UCSD-AML1 (cell line): ENCODE measurements at regions not wholly inside any gene's neighbourhood (a gene's known extent, or its start where the extent isn't known, plus 50 kb on each side); places are given as distances from the start of the nearest gene placed in this dataset.

Experiments used
- DNase-seq: peaks from one replicate; lab custom pipeline; 2025; ENCODE audit not compliant: unreplicated experiment; lab: John Stamatoyannopoulos, UW

DNA sequence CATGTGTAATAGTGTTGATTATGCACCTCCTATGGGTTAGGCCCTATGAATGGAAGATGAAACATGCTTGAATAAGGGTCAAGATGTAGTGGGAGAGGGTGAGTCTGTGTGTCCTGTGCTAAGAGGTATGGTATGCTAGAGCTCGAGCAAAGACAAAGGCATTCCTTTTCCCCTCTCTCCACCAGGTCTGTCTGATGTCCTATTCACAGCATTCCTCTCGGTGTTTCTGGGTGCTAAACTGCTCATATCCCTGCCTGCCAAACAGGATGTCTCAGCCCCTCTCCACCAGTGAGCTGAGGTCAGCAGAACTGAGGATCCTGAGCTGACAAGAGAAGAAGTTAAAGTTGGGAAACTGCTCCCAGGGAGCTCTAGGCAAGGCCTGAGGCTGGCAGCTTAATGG lies 344.9 kb downstream of the TSN start:
- no peak for DNase-seq

DNA sequence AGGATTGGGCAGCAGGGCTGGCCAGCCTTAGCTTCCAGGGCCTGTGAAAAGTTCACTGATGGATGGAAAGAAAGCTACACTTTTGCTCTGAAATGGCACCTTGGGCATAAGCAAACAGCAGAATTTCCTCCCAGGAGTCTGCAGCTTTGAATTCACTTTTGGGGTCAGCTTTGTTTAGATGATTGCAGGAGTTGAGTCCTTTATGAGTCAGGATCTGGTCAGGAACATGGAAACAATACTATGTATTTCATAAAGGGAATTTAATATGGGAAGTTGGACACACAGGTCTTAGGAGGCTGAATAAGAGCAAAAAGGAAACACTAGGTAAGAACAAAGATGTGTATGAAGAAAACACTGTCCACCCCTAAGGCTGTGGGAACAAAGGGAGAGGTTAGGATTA lies 345.3 kb downstream of the TSN start:
- DNase-seq, result no peak

DNA sequence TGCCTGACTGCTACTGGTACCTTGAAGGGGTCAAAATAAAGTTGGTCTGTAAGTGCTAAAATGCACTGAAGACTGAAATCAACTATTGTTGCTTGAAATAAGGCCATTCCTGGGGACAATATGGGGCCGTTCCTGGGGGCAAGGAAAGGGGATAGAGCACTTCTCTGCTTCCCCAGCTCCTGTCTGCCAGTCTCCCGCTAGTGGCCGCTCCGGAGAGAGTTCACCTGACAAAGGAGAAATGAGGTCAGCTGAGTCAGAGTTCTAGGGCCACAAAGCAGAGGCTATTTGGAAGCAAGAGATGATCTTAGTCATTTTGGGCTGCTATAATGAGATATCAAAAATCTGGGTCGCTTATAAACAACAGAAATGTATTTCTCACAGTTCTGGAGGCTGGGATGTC lies 345.9 kb downstream of the TSN start:
- DNase-seq, result no peak

DNA sequence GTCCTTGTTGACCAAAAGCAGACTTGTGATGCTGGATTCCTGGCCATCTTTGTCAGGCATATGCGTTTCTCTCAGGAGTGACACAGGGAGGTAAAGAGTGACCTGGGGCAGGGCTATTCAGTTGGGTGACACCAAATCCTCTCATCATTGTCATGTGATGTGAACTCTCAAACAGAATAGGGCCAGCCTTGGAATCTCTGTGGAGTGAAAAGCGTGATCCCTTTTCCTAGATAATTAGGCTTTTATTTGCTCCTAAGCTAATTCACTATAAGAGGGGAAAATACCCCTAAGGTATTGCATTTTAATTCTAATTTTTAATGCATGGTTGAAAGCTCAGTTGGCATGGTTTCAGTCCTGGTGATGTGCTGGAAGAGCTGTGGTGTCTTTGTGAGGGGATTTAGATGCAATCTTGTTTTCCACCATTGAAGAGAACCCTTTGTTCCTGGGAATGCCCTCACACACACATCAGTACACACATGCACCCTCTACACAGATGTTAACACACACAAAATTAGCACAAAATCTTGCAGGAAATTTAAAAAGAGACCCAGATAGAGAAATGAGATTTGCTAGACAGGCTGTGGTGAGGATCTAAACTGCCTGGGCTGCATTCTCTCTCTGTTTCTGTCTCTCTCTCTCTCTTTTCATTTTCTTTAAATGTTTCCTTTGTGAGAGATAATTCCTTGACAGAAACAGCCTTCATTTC lies 349.9 kb downstream of the TSN start:
- no peak for DNase-seq

DNA sequence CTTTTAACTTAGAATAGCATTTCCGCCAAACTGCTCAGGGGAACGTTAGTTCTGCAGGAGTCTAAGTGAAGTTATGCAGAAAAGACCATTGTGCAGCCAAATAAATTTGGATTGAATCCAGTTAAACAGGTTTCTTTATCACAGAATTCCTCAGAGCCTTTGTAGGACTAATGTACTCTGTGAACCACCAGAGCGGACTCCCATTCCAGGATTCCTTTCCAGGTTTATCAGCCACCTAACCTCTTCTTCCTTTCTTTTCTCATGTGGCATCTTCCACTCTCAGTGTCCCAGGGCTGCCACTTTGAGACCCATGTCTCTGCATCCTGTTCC lies 350.4 kb downstream of the TSN start:
- no peak for DNase-seq

DNA sequence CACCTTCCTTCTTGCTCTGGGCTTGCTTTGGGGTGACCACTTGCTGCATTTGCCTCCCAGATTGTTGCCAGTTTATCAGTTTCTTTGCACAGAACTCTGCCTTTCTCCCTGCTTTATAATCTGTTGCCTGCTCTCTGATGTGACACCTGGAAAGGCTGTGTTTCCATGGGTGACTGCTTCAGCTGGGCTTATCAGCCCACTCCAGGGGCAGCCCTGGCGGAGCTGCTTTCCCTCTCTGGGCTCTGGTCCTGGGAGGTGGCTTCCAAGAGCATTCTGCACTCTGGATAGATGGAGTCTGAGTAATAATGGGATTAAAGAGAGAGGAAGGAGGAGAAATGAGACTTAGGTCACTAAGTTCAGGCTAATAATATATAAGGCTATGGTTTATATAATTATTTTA lies 352.7 kb downstream of the TSN start:
- DNase-seq, result no peak

DNA sequence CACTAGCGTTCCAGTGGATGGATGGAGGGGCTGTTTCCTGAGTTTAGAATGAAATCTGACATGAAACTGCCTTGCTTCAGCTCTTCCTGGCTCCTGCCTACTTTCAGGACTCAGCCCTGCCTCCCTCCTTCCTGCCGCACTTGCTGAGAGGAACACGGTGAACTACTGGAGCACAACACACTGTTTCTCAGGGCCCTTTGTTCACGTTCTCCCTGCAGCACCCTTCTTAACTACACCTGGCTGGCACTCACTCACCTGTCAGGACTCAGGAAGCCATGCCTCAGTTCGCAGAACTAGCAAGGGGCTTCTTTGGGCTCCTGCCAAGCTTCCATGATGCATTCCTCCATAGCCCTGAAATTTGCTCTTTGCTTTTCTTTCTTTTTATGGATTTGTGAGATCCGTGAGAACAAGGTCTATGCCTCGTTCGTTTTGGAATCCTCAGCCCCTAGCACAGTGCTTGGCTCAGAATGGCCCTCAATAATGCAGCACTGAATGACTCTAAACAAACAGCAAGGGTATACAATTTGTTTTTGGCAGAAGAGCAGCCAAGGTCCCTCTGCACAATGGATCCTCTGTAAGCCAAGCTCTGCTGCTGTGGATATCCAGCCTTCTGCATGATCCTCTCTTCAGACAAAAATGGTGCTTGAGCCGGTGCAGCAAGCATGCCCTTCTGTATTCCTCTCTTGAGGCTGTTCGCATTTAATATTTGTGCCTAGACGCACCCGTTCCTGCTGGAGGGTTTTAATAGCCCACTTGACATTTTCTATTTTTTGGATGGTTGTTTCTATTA lies 357.0 kb downstream of the TSN start:
- DNase-seq, result no peak

DNA sequence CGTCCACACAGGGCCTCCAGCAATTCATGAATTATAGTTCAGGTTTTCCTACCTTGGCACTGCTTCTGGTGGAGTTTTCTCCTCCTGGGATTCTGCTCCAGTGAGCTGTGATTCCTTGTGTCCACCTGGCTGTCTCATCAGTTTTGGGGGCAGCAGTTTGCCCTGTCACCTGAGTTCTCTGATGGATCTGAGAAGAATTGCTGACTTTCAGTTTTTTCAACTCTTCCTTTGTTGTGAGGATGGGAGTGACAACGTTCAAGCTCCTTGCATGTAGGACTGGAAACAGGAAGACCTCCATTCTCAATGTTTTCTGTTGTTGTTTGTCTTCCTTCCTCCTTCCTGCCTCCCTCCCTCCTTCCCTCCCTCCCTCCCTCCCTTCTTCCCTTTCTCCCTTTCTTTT lies 359.0 kb downstream of the TSN start:
- DNase-seq, result no peak

DNA sequence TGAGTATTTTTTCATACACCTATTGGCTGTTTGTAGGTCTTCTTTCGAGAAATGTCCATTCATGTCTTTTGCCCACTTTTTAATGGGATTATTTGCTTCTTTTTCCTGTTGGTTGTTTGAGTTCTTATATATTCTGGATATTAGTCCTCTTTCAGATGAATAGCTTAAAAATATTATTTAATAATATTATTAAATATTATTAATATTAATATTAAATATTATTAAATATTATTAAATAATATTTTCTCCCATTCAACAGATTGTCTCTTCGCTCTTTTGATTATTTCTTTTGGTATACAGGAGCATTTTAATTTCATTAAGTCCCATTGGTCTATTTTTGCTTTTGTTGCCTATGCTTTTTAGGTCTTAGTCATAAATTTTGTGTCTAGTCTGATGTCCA lies 361.9 kb downstream of the TSN start:
- DNase-seq, result no peak

DNA sequence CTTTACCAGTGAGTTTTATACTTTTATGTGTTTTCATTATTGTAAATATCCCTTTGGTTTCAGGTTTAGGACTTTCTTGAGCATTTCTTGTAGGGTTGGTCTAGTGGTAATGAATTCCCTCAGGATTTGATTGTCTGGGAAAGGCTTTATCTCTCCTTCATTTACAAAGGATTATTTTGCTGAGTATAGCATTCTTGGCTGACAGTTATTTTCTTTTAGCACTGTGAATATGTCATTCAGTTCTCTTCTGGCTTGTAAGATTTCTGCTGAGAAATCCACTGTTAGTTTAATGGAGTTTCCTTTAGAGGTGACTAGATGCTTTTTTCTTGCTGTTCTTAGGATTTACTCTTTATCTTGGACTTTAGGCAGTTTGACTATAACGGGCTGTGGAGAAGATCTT lies 373.9 kb downstream of the TSN start:
- DNase-seq, result no peak

DNA sequence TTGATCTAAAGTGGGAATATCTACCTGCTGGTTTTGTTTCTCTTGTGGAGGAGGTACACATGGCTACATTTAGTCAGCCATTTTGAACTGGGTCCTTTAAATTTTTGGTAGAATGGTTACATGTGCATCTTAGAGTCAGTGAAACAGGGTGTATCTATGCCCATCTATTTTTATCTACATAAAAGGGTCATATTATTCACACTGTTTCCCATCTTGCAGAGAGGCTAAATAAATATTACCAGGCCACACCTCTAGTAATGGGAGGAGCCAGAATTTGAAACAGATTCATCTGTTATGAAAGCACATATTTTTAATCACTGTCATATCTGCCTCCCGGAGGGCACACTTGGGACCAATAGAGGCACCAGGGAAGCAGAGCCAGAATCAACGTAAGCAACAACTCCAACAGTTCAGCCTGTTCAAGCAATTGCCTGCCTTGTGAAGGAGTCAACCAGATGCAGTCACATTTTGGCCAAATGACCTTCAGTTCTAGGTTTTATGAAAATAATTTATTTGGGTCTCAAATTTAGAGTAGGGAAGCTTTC lies 376.8 kb downstream of the TSN start:
- DNase-seq, result no peak

DNA sequence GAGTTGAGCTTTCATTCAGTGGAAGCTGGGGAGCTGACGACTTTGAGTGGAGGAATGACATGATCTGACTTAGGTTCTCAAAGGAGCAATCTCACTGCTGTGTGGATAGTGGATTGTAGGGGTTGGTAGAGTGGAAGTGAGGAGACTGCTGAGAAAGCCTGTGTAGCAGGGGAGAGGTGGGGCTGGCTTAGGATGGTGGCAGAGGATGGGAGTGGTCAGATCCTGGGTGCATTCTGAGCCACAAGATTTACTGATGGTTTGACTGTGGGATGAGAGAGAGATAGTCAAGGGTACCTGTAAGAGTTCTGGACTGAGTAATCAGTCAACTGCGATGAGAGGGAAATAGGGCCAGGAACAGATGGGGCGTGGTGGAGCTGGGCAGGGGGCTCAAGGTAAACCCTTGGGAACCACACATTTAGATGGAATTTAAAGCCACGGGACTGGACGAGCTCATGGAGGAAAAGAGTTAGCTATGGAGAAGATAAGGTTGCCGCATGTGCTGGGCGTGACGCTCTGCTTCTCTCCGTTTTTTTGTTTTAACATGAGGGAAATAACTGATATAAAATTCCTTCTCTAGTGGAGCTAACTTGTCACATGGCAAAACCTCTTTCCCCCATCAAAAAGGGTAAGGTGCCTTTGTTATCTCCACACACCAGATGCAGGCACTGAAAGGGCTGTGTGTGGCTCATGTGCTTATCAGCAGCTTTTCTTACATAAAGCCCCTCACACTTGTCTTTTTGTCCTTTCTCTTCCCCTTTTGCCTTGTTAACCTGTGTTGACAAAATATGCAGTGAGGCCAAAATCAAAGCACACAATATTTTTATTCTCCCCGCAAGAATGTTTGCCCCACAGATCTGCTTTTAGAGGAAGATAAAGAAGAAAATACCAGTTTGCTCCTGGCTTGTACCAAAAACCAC lies 379.8 kb downstream of the TSN start:
- no peak for DNase-seq

DNA sequence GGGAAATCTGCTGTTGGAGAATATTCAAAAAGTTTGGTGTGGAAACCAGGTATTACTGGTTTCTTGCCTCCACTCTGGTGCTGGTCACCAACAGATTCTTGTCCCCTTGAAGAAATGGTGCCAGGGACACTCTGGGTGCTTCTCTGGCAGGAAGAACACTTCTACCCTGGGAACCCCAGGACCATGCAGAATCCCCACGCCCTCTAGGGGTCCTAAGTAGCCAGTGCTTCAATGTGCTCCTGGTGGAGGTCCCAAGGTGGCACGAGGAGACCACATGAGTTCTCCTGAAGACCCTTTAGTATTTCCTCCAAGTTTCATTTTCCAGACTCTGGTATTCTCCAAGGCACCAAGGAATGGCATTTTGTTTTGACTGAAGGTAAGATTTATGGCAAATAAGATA lies 380.6 kb downstream of the TSN start:
- DNase-seq, result no peak

DNA sequence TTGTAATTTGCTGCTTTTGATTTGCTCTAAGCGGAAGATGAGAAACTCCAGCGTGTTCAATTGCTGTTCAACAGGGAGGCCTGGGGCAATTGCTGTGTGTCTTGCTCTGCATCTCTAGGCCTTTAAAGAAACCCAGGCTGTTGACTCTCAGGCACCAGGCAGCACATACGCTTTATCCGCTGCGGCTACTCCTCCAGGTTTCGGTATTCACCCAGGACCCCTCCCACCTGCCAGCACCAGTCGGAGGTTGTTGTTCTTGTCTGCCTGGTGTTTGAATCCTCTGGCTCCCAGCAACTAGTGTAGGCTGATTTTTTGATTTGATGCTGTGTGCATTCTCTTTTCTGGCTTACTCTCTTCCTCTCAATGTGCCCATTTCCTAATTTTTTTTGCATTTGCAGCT lies 383.1 kb downstream of the TSN start:
- no peak for DNase-seq

DNA sequence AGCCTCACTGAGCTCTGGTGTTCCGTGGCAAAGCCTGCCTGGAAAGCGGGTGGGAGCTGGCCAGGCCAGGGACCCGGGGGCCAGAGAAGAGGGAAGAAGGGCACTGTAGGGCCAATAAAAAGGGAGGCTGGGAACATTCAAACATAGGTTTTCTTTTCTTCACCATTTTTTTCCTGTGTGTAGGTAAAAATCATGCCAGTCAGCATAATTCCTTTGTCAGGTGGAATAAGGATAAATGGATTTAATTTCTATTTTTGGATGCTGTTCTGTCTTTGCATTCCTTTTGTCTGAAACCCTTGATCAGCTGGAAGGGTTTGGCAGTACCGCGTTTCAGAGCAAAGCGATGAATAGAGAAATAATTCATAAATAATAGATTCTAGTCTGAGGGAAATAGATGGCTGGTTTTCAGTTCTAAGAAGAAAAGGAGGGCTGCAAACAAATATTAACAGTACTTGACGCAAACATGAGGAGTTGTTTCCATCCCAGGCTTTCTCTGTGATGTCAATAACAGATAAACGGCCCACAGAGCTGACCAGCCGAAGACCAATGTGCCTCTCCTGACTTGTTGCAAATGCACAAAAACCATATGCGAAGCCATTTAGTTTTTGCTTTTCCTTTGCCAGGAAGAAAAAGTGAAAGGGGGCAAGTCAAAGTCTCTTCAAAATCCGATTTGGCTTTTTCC lies 384.4 kb downstream of the TSN start:
- DNase-seq, result no peak

DNA sequence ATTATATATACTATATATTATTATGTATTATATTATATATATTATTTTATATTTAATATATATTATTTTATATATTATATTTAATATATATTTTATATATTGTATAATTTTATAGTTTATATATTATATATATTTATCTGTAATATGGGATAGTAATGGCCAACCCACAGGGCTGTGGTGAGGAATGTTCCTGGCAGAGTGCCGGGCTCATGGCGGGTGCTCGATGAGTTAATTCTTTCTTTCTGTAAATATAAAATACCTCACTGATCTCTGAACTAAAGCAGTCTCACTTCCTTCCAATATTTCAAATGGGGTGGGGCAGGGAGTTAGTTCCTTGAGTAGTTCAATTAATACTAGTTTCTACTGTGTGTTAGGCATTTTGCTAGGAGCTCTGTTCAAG lies 389.4 kb downstream of the TSN start:
- no peak for DNase-seq

DNA sequence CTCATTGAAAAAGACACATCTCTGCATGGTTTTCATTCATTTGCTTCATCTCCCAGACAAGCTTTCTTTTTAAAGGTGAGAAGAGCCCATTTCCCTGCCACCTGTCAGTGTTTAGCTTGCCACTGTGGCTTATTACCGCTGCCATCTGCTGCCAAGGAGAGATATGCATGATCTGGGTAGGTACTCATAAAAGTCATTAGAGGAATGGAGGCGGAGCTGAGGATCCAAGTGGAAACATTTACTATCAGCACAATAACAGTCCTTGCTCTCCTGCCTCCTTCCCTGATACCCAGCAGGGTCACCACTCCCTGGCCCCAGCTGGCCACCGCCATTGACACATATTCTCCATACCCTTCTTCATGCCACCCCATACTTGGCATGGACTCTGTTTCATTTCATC lies 390.4 kb downstream of the TSN start:
- no peak for DNase-seq

DNA sequence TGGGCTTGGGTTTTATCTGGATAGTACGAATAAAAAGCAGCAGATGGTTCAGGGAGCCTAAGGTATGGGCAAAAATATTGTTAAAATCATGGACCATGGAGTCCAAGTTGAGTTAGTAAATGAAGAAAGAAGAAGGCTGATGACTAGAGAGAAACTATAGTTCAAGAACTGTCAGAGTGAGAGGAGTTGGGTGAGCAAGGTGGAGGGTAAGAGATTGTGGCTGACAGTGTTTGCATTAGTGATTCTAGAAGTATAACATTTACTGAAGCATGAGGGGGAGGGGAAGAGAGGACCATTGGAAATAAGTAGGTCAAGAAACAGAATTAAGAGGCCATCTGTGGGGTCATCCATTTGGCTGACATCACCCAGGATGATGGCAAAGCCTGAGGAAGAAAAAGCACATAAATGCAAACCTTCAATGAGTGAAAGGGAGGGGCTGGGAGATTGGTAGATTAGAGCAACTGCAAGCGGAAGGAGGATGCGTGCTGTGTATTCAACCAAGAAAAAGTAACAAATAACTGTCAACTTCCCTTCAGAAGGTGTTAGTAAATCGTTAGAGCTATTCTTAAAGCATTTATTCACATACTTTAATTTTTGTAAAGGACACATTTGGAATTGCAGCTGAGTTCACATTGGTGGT lies 392.8 kb downstream of the TSN start:
- no peak for DNase-seq

DNA sequence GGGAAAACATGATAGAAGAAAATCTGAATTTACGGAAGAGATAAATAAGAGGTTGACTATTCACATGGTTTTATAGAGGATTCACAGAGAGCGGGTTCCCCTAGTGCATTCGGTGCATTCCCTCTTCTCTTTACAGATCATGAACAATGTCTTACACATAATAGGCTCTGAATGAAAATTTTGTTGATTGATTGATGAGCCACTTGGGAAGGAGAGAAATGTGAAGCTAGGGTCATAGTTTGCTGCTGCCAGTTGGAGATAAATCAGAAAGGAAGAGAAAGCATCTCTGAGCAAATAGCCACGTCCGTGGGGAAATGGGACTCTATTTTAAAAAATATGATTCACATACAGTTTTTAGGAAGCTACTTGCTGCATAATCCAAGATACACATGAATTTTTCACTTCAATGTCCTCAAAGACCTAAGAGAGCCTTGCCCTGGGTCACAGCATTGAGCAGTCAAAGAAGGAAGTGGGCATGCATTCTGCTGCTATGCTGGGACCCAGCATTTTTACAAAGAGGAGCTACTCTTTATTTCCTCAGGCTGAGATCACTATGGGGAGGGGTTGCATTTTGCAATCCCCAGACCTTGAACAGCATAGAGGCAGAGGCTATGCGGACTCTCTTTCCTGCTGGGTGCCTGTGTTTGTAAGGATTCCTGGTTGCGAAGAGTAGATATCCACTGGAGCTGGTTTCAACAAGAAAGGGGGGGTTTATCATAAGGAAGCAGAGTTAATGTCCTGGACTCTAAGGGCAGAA lies 395.3 kb downstream of the TSN start:
- DNase-seq, result peak; percentile 50

DNA sequence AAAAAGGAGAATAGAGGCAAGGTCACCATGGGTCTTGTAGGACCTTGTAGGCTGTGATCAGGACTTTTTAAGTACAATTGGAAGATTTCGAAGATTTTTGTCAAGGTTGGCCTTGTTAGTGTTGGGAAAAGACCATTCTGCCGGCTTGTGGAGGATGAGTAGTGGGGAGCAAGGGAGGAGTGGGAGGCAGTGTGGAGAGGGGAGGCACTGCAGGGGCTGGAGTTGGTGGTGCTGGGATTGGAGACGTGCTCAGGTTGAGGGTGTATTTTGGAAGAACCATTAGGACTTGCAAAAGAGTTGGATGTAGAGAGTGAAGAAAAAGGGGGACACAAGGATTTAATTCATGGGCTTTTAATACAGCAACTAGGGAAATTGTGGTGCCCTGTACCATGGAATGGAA lies 397.1 kb downstream of the TSN start:
- DNase-seq, result no peak
